Heart left ventricle (tissue), 16 donors: ENCODE measurements at regions not wholly inside any gene's neighbourhood (a gene's known extent, or its start where the extent isn't known, plus 50 kb on each side); places are given as distances from the start of the nearest gene placed in this dataset.
A peak's percentile ranks its signal among the peaks of the same experiment; 100 is the strongest.

Source experiments
- ATAC-seq, 4 donors: fragments of 200-7000 bp; cut with Tn5 transposase; one replicate each; pipeline ENCODE4 v1.9.1; 2020 to 2022; ENCODE audit warnings: moderate library complexity in 4 of 4, mild to moderate bottlenecking in 3 of 4, moderate number of reproducible peaks in 1 of 4
- DNase-seq, 5 donors: peaks; one replicate each; pipeline ENCODE4 v3.0.0-alpha.2; 2020
- H3K27ac ChIP-seq, 12 donors: fragments of 200-600 bp; sonication (generic) in 4 of 12; one replicate each; pipeline versions ENCODE4 v1.5.0 to v1.8.0; 2016 to 2022; ENCODE audit warnings: mild to moderate bottlenecking in 2 of 12
- H3K27me3 ChIP-seq, 9 donors: fragments of 200-600 bp; sonication (generic) in 2 of 9; one replicate each; pipeline versions ENCODE4 v1.5.1 to v1.8.0; 2016 to 2022; ENCODE audit warnings: mild to moderate bottlenecking in 3 of 9
- H3K36me3 ChIP-seq, 9 donors: fragments of 200-600 bp; sonication (generic) in 2 of 9; one replicate each; pipeline versions ENCODE4 v1.5.0 to v1.8.0; 2018 to 2022; ENCODE audit warnings: mild to moderate bottlenecking in 2 of 9
- H3K4me1 ChIP-seq, 12 donors: fragments of 200-600 bp; sonication (generic) in 4 of 12; one replicate each; pipeline versions ENCODE4 v1.5.0 to v1.8.0; 2016 to 2022; ENCODE audit warnings: mild to moderate bottlenecking in 3 of 12
- H3K4me3 ChIP-seq, 12 donors: fragments of 200-600 bp; sonication (generic) in 4 of 12; one replicate each; pipeline versions ENCODE4 v1.5.0 to v1.8.0; 2017 to 2022; ENCODE audit warnings: mild to moderate bottlenecking in 9 of 12, moderate library complexity in 4 of 12
- H3K9me3 ChIP-seq, 12 donors: fragments of 200-600 bp; sonication (generic) in 4 of 12; one replicate each; pipeline versions ENCODE4 v1.5.0 to v1.8.0; 2016 to 2022; ENCODE audit warnings: mild to moderate bottlenecking in 1 of 12
- POLR2A ChIP-seq, 2 donors: fragments of 450-650 bp; IDR thresholded peaks; one replicate each; pipeline ENCODE4 v1.6.1; 2017; ENCODE audit warnings: antibody characterized with exemption in 2 of 2, mild to moderate bottlenecking in 2 of 2, moderate library complexity in 2 of 2
- WGBS, 4 donors: extraction: QIAGEN DNeasy Blood & Tissue Kit in 2 of 4; methylation state at CpG; one replicate each; pipeline versions ENCODE4 v1.1.5 to v1.1.7; 2013 to 2018; 5-methylcytosine and 5-hydroxymethylcytosine counted together
- intact Hi-C, 10 donors: fragments of 100-400 bp; cut with DNase I; formaldehyde crosslinking; loops; one replicate each; pipeline versions ENCODE4 v1.11.1 to v1.14.2; 2022
- TF ChIP-seq, protein P1 (sequence below), 12 donors: fragments of 200-600 bp; sonication (generic) in 4 of 12; IDR thresholded peaks; one replicate each; pipeline versions ENCODE4 v1.5.0 to v1.8.0; 2018 to 2022; ENCODE audit warnings: antibody characterized with exemption in 12 of 12, mild to moderate bottlenecking in 5 of 12
- donor health status: ischemic (EF 13 %, LVEDD 7.1; RV severe dilation, severe dysfunction).
- donor health status: healthy with polysubstance abuse.
- donor health status: DM: no; HTN: yes; CAD: no.
- donor health status: DM: no; HTN: no; CAD: no.
- donor health status: ischemic (EF 25% LVEDD 6.9; RV normal size, moderate dysfunction).
- donor health status: ischemic (EF 25% LVEDD 5.7; RV mildly dilated, moderate dysfunction).
- donor health status: healthy.
- donor health status: DM: yes; HTN: yes; CAD: no.
- donor health status: ischemic (EF 35%, LVEDD 5.7; RV mildly dilated, moderate dysfunction).
- donor health status: nonischemic (EF 11% LVEDD 7.7; RV severe dilation, severe dysfunction).
- donor health status: DM: yes; HTN: yes; CAD: no.
- donor health status: PGD.
- donor health status: ischemic (EF 29% LVEDD 5.4; RV normal size, mild dysfunction).
- donor health status: nonischemic (EF 23%, LVEDD 6.1; RV moderate dilation, normal function).

DNA sequence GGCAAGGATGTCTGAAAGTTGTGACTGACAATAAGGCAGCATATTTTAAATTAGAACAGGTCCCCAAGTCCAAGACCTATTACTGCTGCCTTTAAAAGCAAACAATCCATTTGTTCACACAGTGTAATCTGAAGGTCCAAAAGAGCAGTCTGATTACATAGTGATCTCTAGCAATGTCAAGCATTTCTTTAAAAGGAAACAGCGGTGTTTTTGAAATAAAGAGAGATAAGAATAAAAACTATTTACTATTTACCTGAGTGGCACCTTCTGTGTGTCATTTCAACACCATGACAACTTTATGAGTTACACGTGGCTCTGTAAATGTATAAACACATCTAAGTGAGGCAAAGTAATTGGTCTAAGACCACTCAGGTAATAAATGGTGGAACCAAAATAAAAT lies 1009.9 kb upstream of the CNTNAP5 start:
- DNase-seq (no peak), ATAC-seq (no peak)
- TF ChIP-seq, protein P1, sequence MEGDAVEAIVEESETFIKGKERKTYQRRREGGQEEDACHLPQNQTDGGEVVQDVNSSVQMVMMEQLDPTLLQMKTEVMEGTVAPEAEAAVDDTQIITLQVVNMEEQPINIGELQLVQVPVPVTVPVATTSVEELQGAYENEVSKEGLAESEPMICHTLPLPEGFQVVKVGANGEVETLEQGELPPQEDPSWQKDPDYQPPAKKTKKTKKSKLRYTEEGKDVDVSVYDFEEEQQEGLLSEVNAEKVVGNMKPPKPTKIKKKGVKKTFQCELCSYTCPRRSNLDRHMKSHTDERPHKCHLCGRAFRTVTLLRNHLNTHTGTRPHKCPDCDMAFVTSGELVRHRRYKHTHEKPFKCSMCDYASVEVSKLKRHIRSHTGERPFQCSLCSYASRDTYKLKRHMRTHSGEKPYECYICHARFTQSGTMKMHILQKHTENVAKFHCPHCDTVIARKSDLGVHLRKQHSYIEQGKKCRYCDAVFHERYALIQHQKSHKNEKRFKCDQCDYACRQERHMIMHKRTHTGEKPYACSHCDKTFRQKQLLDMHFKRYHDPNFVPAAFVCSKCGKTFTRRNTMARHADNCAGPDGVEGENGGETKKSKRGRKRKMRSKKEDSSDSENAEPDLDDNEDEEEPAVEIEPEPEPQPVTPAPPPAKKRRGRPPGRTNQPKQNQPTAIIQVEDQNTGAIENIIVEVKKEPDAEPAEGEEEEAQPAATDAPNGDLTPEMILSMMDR (IDR thresholded peaks at IDR 0.05): no peak
- TF ChIP-seq POLR2A (IDR thresholded peaks at IDR 0.05): no peak
- Histone ChIP-seq H3K36me3 (no peaks in the 10 kb centered on the region), H3K27me3 (no peaks in the 10 kb centered on the region), H3K27ac (no peak overlapping the region), H3K9me3 (peaks cover 0 to 3% (median 0%) of the 10 kb centered on the region in 12 donors), H3K4me1 (no peaks in the 10 kb centered on the region), H3K4me3 (no peak overlapping the region)
- intact Hi-C loops: no loop called here
- 42 to 63% (median 54%) methylated on average over 2 of the region's 2 CpGs for WGBS, 4 donors

DNA sequence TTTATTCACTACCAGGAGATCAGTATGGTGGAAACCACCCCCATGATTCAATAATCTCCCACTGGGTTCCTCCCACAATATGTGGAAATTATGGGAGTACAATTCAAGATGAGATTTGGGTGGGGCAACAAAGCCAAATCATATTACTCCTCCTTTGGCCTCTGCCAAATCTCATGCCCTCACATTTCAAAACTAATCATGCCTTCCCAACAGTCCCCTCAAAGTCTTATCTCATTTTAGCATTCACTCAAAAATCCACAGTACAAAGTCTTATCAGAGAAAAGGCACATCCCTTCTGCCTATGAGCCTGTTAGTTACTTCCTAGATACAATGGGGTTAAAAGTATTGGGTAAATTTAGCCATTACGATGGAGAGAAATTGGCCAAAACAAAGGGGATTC lies 989.5 kb upstream of the CNTNAP5 start:
- Histone ChIP-seq H3K27me3 (no peaks in the 10 kb centered on the region), H3K36me3 (no peaks in the 10 kb centered on the region), H3K27ac (no peak overlapping the region), H3K9me3 (peaks cover 0 to 29% (median 3%) of the 10 kb centered on the region in 12 donors), H3K4me1 (no peaks in the 10 kb centered on the region), H3K4me3 (no peak overlapping the region)
- no peak for ATAC-seq
- WGBS, 4 donors: 46 to 79% (median 60%) methylated on average over 1 of the region's 1 CpG
- intact Hi-C loops: no loop called here
- TF ChIP-seq, protein P1 (IDR thresholded peaks at IDR 0.05): no peak
- TF ChIP-seq POLR2A (IDR thresholded peaks at IDR 0.05): no peak
- DNase-seq: no peak

DNA sequence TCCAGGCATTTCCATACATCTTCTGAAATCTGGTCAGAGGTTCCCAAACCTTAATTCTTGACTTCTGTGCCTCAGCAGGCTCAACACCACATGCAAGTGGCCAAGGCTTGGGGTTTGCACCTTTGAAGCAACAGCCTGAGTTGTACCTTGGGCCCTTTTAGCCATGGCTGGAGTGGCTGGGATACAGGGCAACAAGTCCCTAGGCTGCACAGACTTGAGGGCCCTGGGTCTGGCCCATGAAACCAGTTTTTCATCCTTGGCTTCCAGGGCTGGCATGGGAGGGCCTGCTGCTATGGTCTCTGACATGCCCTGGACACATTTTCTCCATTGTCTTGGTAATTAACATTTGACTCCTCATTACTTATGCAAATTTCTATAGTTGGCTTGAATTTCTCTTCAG lies 988.8 kb upstream of the CNTNAP5 start:
- TF ChIP-seq POLR2A (IDR thresholded peaks at IDR 0.05): no peak
- TF ChIP-seq, protein P1 (IDR thresholded peaks at IDR 0.05): no peak
- Histone ChIP-seq H3K27me3 (no peaks in the 10 kb centered on the region), H3K4me3 (no peak overlapping the region), H3K4me1 (no peaks in the 10 kb centered on the region), H3K27ac (no peak overlapping the region), H3K9me3 (peaks cover 0 to 29% (median 3%) of the 10 kb centered on the region in 12 donors), H3K36me3 (no peaks in the 10 kb centered on the region)
- intact Hi-C loops: no loop called here
- ATAC-seq (peak in 1 of 4 donors; percentile 24), DNase-seq (no peak)

DNA sequence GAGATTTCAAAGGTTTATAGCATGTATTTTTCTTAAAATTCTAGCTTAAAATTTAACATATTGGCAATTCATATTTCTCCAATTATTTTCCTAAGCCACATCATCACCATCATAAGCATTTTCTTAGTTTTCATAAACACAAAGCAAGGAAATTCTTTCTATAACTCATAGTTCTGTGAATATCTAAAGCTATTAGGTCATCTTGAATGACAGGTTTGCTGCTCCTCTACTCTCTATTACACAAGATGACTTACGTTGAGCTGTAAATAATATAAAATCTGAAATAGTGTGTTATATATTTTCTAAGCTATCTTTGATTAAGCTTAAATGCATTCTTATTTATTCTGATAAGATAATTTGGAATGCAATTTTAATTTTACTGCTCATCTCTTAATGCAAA lies 984.6 kb upstream of the CNTNAP5 start:
- ATAC-seq (no peak), DNase-seq (no peak)
- Histone ChIP-seq H3K36me3 (no peaks in the 10 kb centered on the region), H3K4me1 (no peaks in the 10 kb centered on the region), H3K27ac (no peak overlapping the region), H3K27me3 (no peaks in the 10 kb centered on the region), H3K9me3 (peaks cover 0 to 13% (median 0%) of the 10 kb centered on the region in 12 donors), H3K4me3 (no peak overlapping the region)
- WGBS, 4 donors: 69 to 83% (median 77%) methylated on average over 1 of the region's 1 CpG
- intact Hi-C loops: no loop called here
- TF ChIP-seq, protein P1 (IDR thresholded peaks at IDR 0.05): no peak
- TF ChIP-seq POLR2A (IDR thresholded peaks at IDR 0.05): no peak
